Stomach (tissue), 4 donors: ENCODE measurements at regions not wholly inside any gene's neighbourhood (a gene's known extent, or its start where the extent isn't known, plus 50 kb on each side); places are given as distances from the start of the nearest gene placed in this dataset.

Experiments
- CTCF ChIP-seq, 7 experiments: fragments of 450-650 bp in 4 of 7; fragments of 200-600 bp in 3 of 7; sonication (generic) in 3 of 7; IDR thresholded peaks; one replicate each; pipeline ENCODE4 v1.5.1; 2016 to 2019; ENCODE audit warnings: antibody characterized with exemption in 7 of 7, control low read depth in 2 of 7, mild to moderate bottlenecking in 1 of 7
- POLR2A ChIP-seq, 4 donors: fragments of 450-650 bp; IDR thresholded peaks; one replicate each; pipeline ENCODE4 v1.6.1; 2016; ENCODE audit warnings: antibody characterized with exemption in 4 of 4, control low read depth in 2 of 4, mild to moderate bottlenecking in 1 of 4, moderate library complexity in 1 of 4
- POLR2AphosphoS5 ChIP-seq, 3 donors: sonication (generic); formaldehyde crosslinking; IDR thresholded peaks; one replicate each; pipeline ENCODE4 v1.6.1; 2016; ENCODE audit warnings: antibody characterized with exemption in 3 of 3

GRCh38 chr6:29887819-29888776 lies 54.2 kb upstream of the HLA-A start:
- TF ChIP-seq CTCF (IDR thresholded peaks at IDR 0.05) (no peak), POLR2A (IDR thresholded peaks at IDR 0.05) (no peak), POLR2AphosphoS5 (IDR thresholded peaks at IDR 0.05) (peak in 2 of 3 donors; percentile 12 to 57)
